OCI-LY3 (cell line): ENCODE measurements at regions not wholly inside any gene's neighbourhood (a gene's known extent, or its start where the extent isn't known, plus 50 kb on each side); places are given as distances from the start of the nearest gene placed in this dataset.

Source experiments
- H2AFZ ChIP-seq: fragments of 200-600, 300-600 bp; shearing (Covaris generic); 2 replicates; pipeline ENCODE4 v1.6.0; 2014; ENCODE audit warnings: antibody characterized with exemption, low read depth, low read length
- H3K27ac ChIP-seq: fragments of 200-600, 300-600 bp; sonication (generic); 2 replicates; pipeline ENCODE4 v1.5.1; 2014; ENCODE audit warnings: mild to moderate bottlenecking, low read length, moderate library complexity, mixed read lengths
- H3K27me3 ChIP-seq: fragments of 200-600, 300-600 bp; sonication (generic); 2 replicates; pipeline ENCODE4 v1.6.1; 2014; ENCODE audit warnings: low read depth, low read length, mixed read lengths
- H3K36me3 ChIP-seq: fragments of 200-600, 300-600 bp; sonication (generic); replicated peaks from 2 replicates; pipeline ENCODE3; 2014; ENCODE audit warnings: low read depth, low read length, mixed read lengths
- H3K4me1 ChIP-seq: fragments of 300-600, 200-600 bp; sonication (generic); 2 replicates; pipeline ENCODE4 v1.6.1; 2014; ENCODE audit warnings: low read length, mixed read lengths
- H3K4me2 ChIP-seq: fragments of 200-600, 300-600 bp; sonication (generic); 2 replicates; pipeline ENCODE4 v1.6.1; 2014; ENCODE audit warnings: low read length, mixed read lengths
- H3K4me3 ChIP-seq: fragments of 300-600, 200-600 bp; sonication (generic); 2 replicates; pipeline ENCODE4 v1.5.1; 2014; ENCODE audit warnings: antibody characterized with exemption, mild to moderate bottlenecking, low read length, moderate library complexity
- H3K79me2 ChIP-seq: fragments of 300-600, 200-600 bp; shearing (Covaris generic); 2 replicates; pipeline ENCODE4 v1.6.1; 2014; ENCODE audit warnings: mild to moderate bottlenecking, low read length, mixed read lengths
- H3K9ac ChIP-seq: fragments of 300-600, 200-600 bp; shearing (Covaris generic); 2 replicates; pipeline ENCODE4 v1.6.0; 2014; ENCODE audit warnings: mild to moderate bottlenecking, low read length, moderate library complexity
- H3K9me3 ChIP-seq: fragments of 200-600, 300-600 bp; shearing (Covaris generic); 2 replicates; pipeline ENCODE4 v1.6.1; 2014; ENCODE audit warnings: low read length, mixed read lengths; ENCODE audit not compliant: insufficient read depth
- H4K20me1 ChIP-seq: fragments of 200-600, 300-600 bp; sonication (generic); 2 replicates; pipeline ENCODE4 v1.6.1; 2016; ENCODE audit warnings: low read length, mixed read lengths; ENCODE audit not compliant: insufficient read depth
- CTCF ChIP-seq: fragments of 200-600, 300-600 bp; sonication (generic); IDR thresholded peaks from 2 replicates; pipeline ENCODE4 v1.5.1; 2014; ENCODE audit warnings: antibody characterized with exemption, low read length, low read depth
- EZH2phosphoT487 ChIP-seq: fragments of 200-600 bp; shearing (Covaris generic); IDR thresholded peaks from 2 replicates; pipeline ENCODE4 v1.6.1; 2018; ENCODE audit warnings: antibody characterized with exemption, mixed run types, low read depth

- H3K27me3 ChIP-seq = no peaks in the 10 kb centered on the region
- no peak overlapping the region for H3K4me2 ChIP-seq
- H3K4me1 ChIP-seq = no peaks in the 10 kb centered on the region
- no peaks in the 10 kb centered on the region for H3K79me2 ChIP-seq
- no peaks in the 10 kb centered on the region for H3K9me3 ChIP-seq
- H3K9ac ChIP-seq = no peak overlapping the region
- no peaks in the 10 kb centered on the region for H3K36me3 ChIP-seq
- no peak overlapping the region for H2AFZ ChIP-seq
- TF ChIP-seq CTCF = no peak
- TF ChIP-seq EZH2phosphoT487 = no peak
- no peak overlapping the region for H3K27ac ChIP-seq
- H3K4me3 ChIP-seq = no peak overlapping the region
- H4K20me1 ChIP-seq = no peaks in the 10 kb centered on the region
Measured at GRCh38 chr2:175854665-175855064, 147.4 kb downstream of the LNPK start.

- no peaks in the 10 kb centered on the region for H3K27me3 ChIP-seq
- H4K20me1 ChIP-seq = no peaks in the 10 kb centered on the region
- H3K9me3 ChIP-seq = no peaks in the 10 kb centered on the region
- H3K9ac ChIP-seq = no peak overlapping the region
- no peak overlapping the region for H2AFZ ChIP-seq
- TF ChIP-seq CTCF (no peak), EZH2phosphoT487 (no peak)
- no peaks in the 10 kb centered on the region for H3K36me3 ChIP-seq
- no peak overlapping the region for H3K4me3 ChIP-seq
- no peaks in the 10 kb centered on the region for H3K79me2 ChIP-seq
- H3K27ac ChIP-seq = no peak overlapping the region
- H3K4me1 ChIP-seq = no peaks in the 10 kb centered on the region
- no peak overlapping the region for H3K4me2 ChIP-seq
Measured at GRCh38 chr2:175854129-175854528, 147.9 kb downstream of the LNPK start.

GRCh38 chr2:175853616-175853890, 148.5 kb downstream of the LNPK start:
- Histone ChIP-seq H3K4me2 (no peak overlapping the region), H3K9me3 (no peaks in the 10 kb centered on the region), H3K36me3 (no peaks in the 10 kb centered on the region), H3K27me3 (no peaks in the 10 kb centered on the region), H4K20me1 (no peaks in the 10 kb centered on the region), H3K9ac (no peak overlapping the region), H2AFZ (no peak overlapping the region), H3K27ac (no peak overlapping the region), H3K4me1 (no peaks in the 10 kb centered on the region), H3K79me2 (no peaks in the 10 kb centered on the region), H3K4me3 (no peak overlapping the region)
- no peak for TF ChIP-seq CTCF

- no peak overlapping the region for H3K27ac ChIP-seq
- H3K36me3 ChIP-seq = no peaks in the 10 kb centered on the region
- no peaks in the 10 kb centered on the region for H3K9me3 ChIP-seq
- H4K20me1 ChIP-seq = no peaks in the 10 kb centered on the region
- TF ChIP-seq CTCF (no peak), EZH2phosphoT487 (no peak)
- H3K4me2 ChIP-seq = no peak overlapping the region
- H3K4me3 ChIP-seq = no peak overlapping the region
- no peak overlapping the region for H3K9ac ChIP-seq
- H3K4me1 ChIP-seq = no peaks in the 10 kb centered on the region
- H3K79me2 ChIP-seq = no peaks in the 10 kb centered on the region
- no peak overlapping the region for H2AFZ ChIP-seq
- no peaks in the 10 kb centered on the region for H3K27me3 ChIP-seq
Measured at GRCh38 chr2:175852879-175853615, 149.0 kb downstream of the LNPK start.
